ENCODE measurements at regions not wholly inside any gene's neighbourhood (a gene's known extent, or its start where the extent isn't known, plus 50 kb on each side); places are given as distances from the start of the nearest gene placed in this dataset.

- Histone ChIP-seq H3K9me3 (ENCODE audit: low read length) (no peaks in the 10 kb centered on the region), H3K4me1 (ENCODE audit: insufficient read depth, low read length) (peaks cover 4% of the 10 kb centered on the region)
Measured at GRCh38 chr5:37989884-37990283, 150.0 kb upstream of the GDNF start.

GRCh38 chr5:37988454-37989046 is 148.7 kb upstream of the GDNF start:
- Histone ChIP-seq H3K4me1 (ENCODE audit: insufficient read depth, low read length) (peaks cover 4% of the 10 kb centered on the region), H2AFZ (ENCODE audit: low read depth, low read length) (no peak overlapping the region), H3K27me3 (ENCODE audit: insufficient read depth, low read length) (no peaks in the 10 kb centered on the region), H3K4me3 (ENCODE audit: low read length) (no peak overlapping the region), H3K36me3 (ENCODE audit: insufficient read depth, low read length) (no peaks in the 10 kb centered on the region), H3K9me3 (ENCODE audit: low read length) (no peaks in the 10 kb centered on the region)

More at GRCh38 chr5:37989884-37990283, 150.0 kb upstream of the GDNF start:
- Histone ChIP-seq H3K27me3 (ENCODE audit: insufficient read depth, low read length) (no peaks in the 10 kb centered on the region), H3K4me3 (ENCODE audit: low read length) (no peak overlapping the region), H3K36me3 (ENCODE audit: insufficient read depth, low read length) (no peaks in the 10 kb centered on the region), H2AFZ (ENCODE audit: low read depth, low read length) (no peak overlapping the region)

- Histone ChIP-seq H3K27me3 (ENCODE audit: insufficient read depth, low read length) (no peaks in the 10 kb centered on the region), H3K4me3 (ENCODE audit: low read length) (no peak overlapping the region), H2AFZ (ENCODE audit: low read depth, low read length) (no peak overlapping the region), H3K36me3 (ENCODE audit: insufficient read depth, low read length) (no peaks in the 10 kb centered on the region), H3K4me1 (ENCODE audit: insufficient read depth, low read length) (no peaks in the 10 kb centered on the region), H3K9me3 (ENCODE audit: low read length) (no peaks in the 10 kb centered on the region)
Measured at GRCh38 chr5:37984300-37984699, 144.5 kb upstream of the GDNF start.

GRCh38 chr5:37983463-37983862 is 143.6 kb upstream of the GDNF start:
- H3K36me3 ChIP-seq (ENCODE audit: insufficient read depth, low read length) = no peaks in the 10 kb centered on the region
- H3K4me1 ChIP-seq (ENCODE audit: insufficient read depth, low read length) = no peaks in the 10 kb centered on the region
- no peak overlapping the region for H2AFZ ChIP-seq (ENCODE audit: low read depth, low read length)
- H3K27me3 ChIP-seq (ENCODE audit: insufficient read depth, low read length) = no peaks in the 10 kb centered on the region
- H3K9me3 ChIP-seq (ENCODE audit: low read length) = no peaks in the 10 kb centered on the region
- no peak overlapping the region for H3K4me3 ChIP-seq (ENCODE audit: low read length)

GRCh38 chr5:37979559-37979958 is 139.7 kb upstream of the GDNF start:
- H2AFZ ChIP-seq (ENCODE audit: low read depth, low read length) = no peak overlapping the region
- no peaks in the 10 kb centered on the region for H3K36me3 ChIP-seq (ENCODE audit: insufficient read depth, low read length)
- no peaks in the 10 kb centered on the region for H3K4me1 ChIP-seq (ENCODE audit: insufficient read depth, low read length)
- no peaks in the 10 kb centered on the region for H3K9me3 ChIP-seq (ENCODE audit: low read length)
- no peaks in the 10 kb centered on the region for H3K27me3 ChIP-seq (ENCODE audit: insufficient read depth, low read length)
- no peak overlapping the region for H3K4me3 ChIP-seq (ENCODE audit: low read length)

GRCh38 chr5:37975531-37975930 is 135.7 kb upstream of the GDNF start:
- H3K9me3 ChIP-seq (ENCODE audit: low read length) = no peaks in the 10 kb centered on the region
- no peaks in the 10 kb centered on the region for H3K27me3 ChIP-seq (ENCODE audit: insufficient read depth, low read length)
- no peak overlapping the region for H2AFZ ChIP-seq (ENCODE audit: low read depth, low read length)
- H3K4me1 ChIP-seq (ENCODE audit: insufficient read depth, low read length) = no peaks in the 10 kb centered on the region
- no peaks in the 10 kb centered on the region for H3K36me3 ChIP-seq (ENCODE audit: insufficient read depth, low read length)
- H3K4me3 ChIP-seq (ENCODE audit: low read length) = no peak overlapping the region

- Histone ChIP-seq H3K9me3 (ENCODE audit: low read length) (no peaks in the 10 kb centered on the region), H3K36me3 (ENCODE audit: insufficient read depth, low read length) (no peaks in the 10 kb centered on the region), H3K27me3 (ENCODE audit: insufficient read depth, low read length) (no peaks in the 10 kb centered on the region), H2AFZ (ENCODE audit: low read depth, low read length) (no peak overlapping the region), H3K4me3 (ENCODE audit: low read length) (no peak overlapping the region), H3K4me1 (ENCODE audit: insufficient read depth, low read length) (no peaks in the 10 kb centered on the region)
Measured at GRCh38 chr5:37971483-37972024, 131.7 kb upstream of the GDNF start.

GRCh38 chr5:37966871-37967270 is 127.0 kb upstream of the GDNF start:
- Histone ChIP-seq H3K27me3 (ENCODE audit: insufficient read depth, low read length) (no peaks in the 10 kb centered on the region), H3K4me1 (ENCODE audit: insufficient read depth, low read length) (no peaks in the 10 kb centered on the region), H2AFZ (ENCODE audit: low read depth, low read length) (no peak overlapping the region), H3K9me3 (ENCODE audit: low read length) (no peaks in the 10 kb centered on the region), H3K36me3 (ENCODE audit: insufficient read depth, low read length) (no peaks in the 10 kb centered on the region), H3K4me3 (ENCODE audit: low read length) (no peak overlapping the region)

- Histone ChIP-seq H3K36me3 (ENCODE audit: insufficient read depth, low read length) (no peaks in the 10 kb centered on the region), H3K4me1 (ENCODE audit: insufficient read depth, low read length) (no peaks in the 10 kb centered on the region), H3K9me3 (ENCODE audit: low read length) (no peaks in the 10 kb centered on the region), H2AFZ (ENCODE audit: low read depth, low read length) (no peak overlapping the region), H3K4me3 (ENCODE audit: low read length) (no peak overlapping the region), H3K27me3 (ENCODE audit: insufficient read depth, low read length) (no peaks in the 10 kb centered on the region)
Measured at GRCh38 chr5:37966291-37966690, 126.5 kb upstream of the GDNF start.

- Histone ChIP-seq H3K9me3 (ENCODE audit: low read length) (no peaks in the 10 kb centered on the region), H3K4me3 (ENCODE audit: low read length) (no peak overlapping the region), H3K4me1 (ENCODE audit: insufficient read depth, low read length) (no peaks in the 10 kb centered on the region), H2AFZ (ENCODE audit: low read depth, low read length) (no peak overlapping the region), H3K27me3 (ENCODE audit: insufficient read depth, low read length) (no peaks in the 10 kb centered on the region), H3K36me3 (ENCODE audit: insufficient read depth, low read length) (no peaks in the 10 kb centered on the region)
Measured at GRCh38 chr5:37962389-37962788, 122.5 kb upstream of the GDNF start.

GRCh38 chr5:37957218-37957617 is 117.4 kb upstream of the GDNF start:
- no peak overlapping the region for H3K4me3 ChIP-seq (ENCODE audit: low read length)
- no peaks in the 10 kb centered on the region for H3K36me3 ChIP-seq (ENCODE audit: insufficient read depth, low read length)
- no peaks in the 10 kb centered on the region for H3K4me1 ChIP-seq (ENCODE audit: insufficient read depth, low read length)

GRCh38 chr5:37955748-37956147 is 115.9 kb upstream of the GDNF start:
- no peak overlapping the region for H3K4me3 ChIP-seq (ENCODE audit: low read length)
- no peaks in the 10 kb centered on the region for H3K4me1 ChIP-seq (ENCODE audit: insufficient read depth, low read length)
- H2AFZ ChIP-seq (ENCODE audit: low read depth, low read length) = no peak overlapping the region
- no peaks in the 10 kb centered on the region for H3K27me3 ChIP-seq (ENCODE audit: insufficient read depth, low read length)
- no peaks in the 10 kb centered on the region for H3K36me3 ChIP-seq (ENCODE audit: insufficient read depth, low read length)
- no peaks in the 10 kb centered on the region for H3K9me3 ChIP-seq (ENCODE audit: low read length)

More at GRCh38 chr5:37957218-37957617, 117.4 kb upstream of the GDNF start:
- Histone ChIP-seq H3K27me3 (ENCODE audit: insufficient read depth, low read length) (no peaks in the 10 kb centered on the region), H2AFZ (ENCODE audit: low read depth, low read length) (no peak overlapping the region), H3K9me3 (ENCODE audit: low read length) (no peaks in the 10 kb centered on the region)

GRCh38 chr5:37954561-37954960 is 114.7 kb upstream of the GDNF start:
- Histone ChIP-seq H3K27me3 (ENCODE audit: insufficient read depth, low read length) (no peaks in the 10 kb centered on the region), H3K4me3 (ENCODE audit: low read length) (no peak overlapping the region), H3K36me3 (ENCODE audit: insufficient read depth, low read length) (no peaks in the 10 kb centered on the region), H3K9me3 (ENCODE audit: low read length) (no peaks in the 10 kb centered on the region), H2AFZ (ENCODE audit: low read depth, low read length) (no peak overlapping the region), H3K4me1 (ENCODE audit: insufficient read depth, low read length) (no peaks in the 10 kb centered on the region)

All from neuron (in vitro differentiated cells).